DOHH2 (cell line): ENCODE measurements at regions not wholly inside any gene's neighbourhood (a gene's known extent, or its start where the extent isn't known, plus 50 kb on each side); places are given as distances from the start of the nearest gene placed in this dataset.

Experiments
- H3F3A ChIP-seq: fragments of 200-600 bp; sonication (generic), shearing (Covaris generic); 2 replicates; pipeline ENCODE4 v1.6.0; 2016; ENCODE audit warnings: antibody characterized with exemption, mild to moderate bottlenecking; ENCODE audit not compliant: control insufficient read depth, insufficient read depth
- H3K27ac ChIP-seq: fragments of 200-600 bp; sonication (generic); 2 replicates; pipeline ENCODE4 v1.5.1; 2014; ENCODE audit warnings: low read depth, mild to moderate bottlenecking, low read length, moderate library complexity
- H3K27me3 ChIP-seq: fragments of 200-600 bp; sonication (generic); 2 replicates; pipeline ENCODE4 v1.6.1; 2014; ENCODE audit warnings: mild to moderate bottlenecking, low read length, mixed read lengths; ENCODE audit not compliant: control insufficient read depth
- H3K36me3 ChIP-seq: fragments of 200-600 bp; sonication (generic); 2 replicates; pipeline ENCODE4 v1.6.1; 2014; ENCODE audit warnings: mild to moderate bottlenecking, low read length, moderate library complexity, mixed read lengths; ENCODE audit not compliant: control insufficient read depth
- H3K4me1 ChIP-seq: fragments of 200-600 bp; sonication (generic); 2 replicates; pipeline ENCODE4 v1.6.1; 2014; ENCODE audit warnings: mild to moderate bottlenecking, low read length, mixed read lengths; ENCODE audit not compliant: control insufficient read depth
- H3K4me2 ChIP-seq: fragments of 200-600 bp; sonication (generic); 2 replicates; pipeline ENCODE4 v1.6.0; 2014; ENCODE audit warnings: mild to moderate bottlenecking, low read length, moderate library complexity
- H3K4me3 ChIP-seq: fragments of 200-600 bp; sonication (generic); 2 replicates; pipeline ENCODE4 v1.5.1; 2014; ENCODE audit warnings: mild to moderate bottlenecking, low read length, mixed read lengths
- H3K79me2 ChIP-seq: fragments of 200-600 bp; sonication (generic); 2 replicates; pipeline ENCODE4 v1.6.1; 2014; ENCODE audit warnings: mild to moderate bottlenecking, low read length, mixed read lengths; ENCODE audit not compliant: control insufficient read depth
- H3K9me2 ChIP-seq: fragments of 200-600 bp; sonication (generic); replicated peaks from 2 replicates; pipeline ENCODE4 v1.6.1; 2014; ENCODE audit warnings: mild to moderate bottlenecking, low read length, mixed read lengths; ENCODE audit not compliant: control insufficient read depth
- H3K9me3 ChIP-seq: fragments of 200-600 bp; sonication (generic); 2 replicates; pipeline ENCODE4 v1.6.1; 2014; ENCODE audit warnings: antibody characterized with exemption, low read length, mixed read lengths; ENCODE audit not compliant: control insufficient read depth, insufficient read depth
- H4K20me1 ChIP-seq: fragments of 200-600 bp; sonication (generic); 2 replicates; pipeline ENCODE4 v1.6.0; 2014; ENCODE audit warnings: low read depth, mild to moderate bottlenecking, antibody characterized with exemption, low read length, moderate library complexity; ENCODE audit not compliant: control insufficient read depth, insufficient read depth
- EZH2phosphoT487 ChIP-seq: fragments of 200-600 bp; sonication (generic); IDR thresholded peaks from 2 replicates; pipeline ENCODE4 v1.6.1; 2017; ENCODE audit warnings: borderline replicate concordance, mild to moderate bottlenecking, antibody characterized with exemption, low read length, moderate library complexity, mixed read lengths
- TF ChIP-seq, protein P1 (sequence below): fragments of 200-600 bp; sonication (generic); IDR thresholded peaks from one replicate; pipeline ENCODE4 v1.5.1; 2014; ENCODE audit warnings: antibody characterized with exemption, mild to moderate bottlenecking, low read depth, low read length; ENCODE audit not compliant: poor library complexity, severe bottlenecking

DNA sequence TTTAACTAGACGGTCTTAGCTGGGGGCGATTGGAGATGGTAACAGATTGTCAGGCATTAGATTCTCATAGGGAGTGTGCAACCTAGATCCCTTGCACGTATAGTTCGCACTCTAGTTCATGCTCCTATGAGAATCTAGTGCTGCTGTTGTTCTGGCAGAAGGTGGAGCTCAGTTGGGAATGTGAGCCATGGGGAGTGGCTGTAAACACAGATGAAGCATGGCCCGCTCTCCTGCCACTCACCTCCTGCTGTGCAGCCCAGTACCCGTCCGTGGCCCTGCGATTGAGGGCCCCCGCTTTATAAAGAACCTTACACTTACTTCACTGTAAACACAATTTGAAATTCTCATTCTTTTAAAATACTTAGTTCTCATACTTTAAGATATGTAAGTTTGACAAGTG, 339.4 kb downstream of the CDH26 start:
- Histone ChIP-seq H3K9me3 (0 out of 2 replicates have a peak, but pooled peaks cover under 1% of the 10 kb centered on the region), H3K4me2 (no peak overlapping the region), H3K4me3 (no peak overlapping the region), H3K4me1 (no peaks in the 10 kb centered on the region), H3K79me2 (no peaks in the 10 kb centered on the region), H3K9me2 (no peaks in the 10 kb centered on the region), H3K27ac (no peak overlapping the region), H3K27me3 (no peaks in the 10 kb centered on the region), H3K36me3 (no peaks in the 10 kb centered on the region), H3F3A (no peaks in the 10 kb centered on the region), H4K20me1 (no peaks in the 10 kb centered on the region)
- TF ChIP-seq EZH2phosphoT487, result no peak
- TF ChIP-seq, protein P1, sequence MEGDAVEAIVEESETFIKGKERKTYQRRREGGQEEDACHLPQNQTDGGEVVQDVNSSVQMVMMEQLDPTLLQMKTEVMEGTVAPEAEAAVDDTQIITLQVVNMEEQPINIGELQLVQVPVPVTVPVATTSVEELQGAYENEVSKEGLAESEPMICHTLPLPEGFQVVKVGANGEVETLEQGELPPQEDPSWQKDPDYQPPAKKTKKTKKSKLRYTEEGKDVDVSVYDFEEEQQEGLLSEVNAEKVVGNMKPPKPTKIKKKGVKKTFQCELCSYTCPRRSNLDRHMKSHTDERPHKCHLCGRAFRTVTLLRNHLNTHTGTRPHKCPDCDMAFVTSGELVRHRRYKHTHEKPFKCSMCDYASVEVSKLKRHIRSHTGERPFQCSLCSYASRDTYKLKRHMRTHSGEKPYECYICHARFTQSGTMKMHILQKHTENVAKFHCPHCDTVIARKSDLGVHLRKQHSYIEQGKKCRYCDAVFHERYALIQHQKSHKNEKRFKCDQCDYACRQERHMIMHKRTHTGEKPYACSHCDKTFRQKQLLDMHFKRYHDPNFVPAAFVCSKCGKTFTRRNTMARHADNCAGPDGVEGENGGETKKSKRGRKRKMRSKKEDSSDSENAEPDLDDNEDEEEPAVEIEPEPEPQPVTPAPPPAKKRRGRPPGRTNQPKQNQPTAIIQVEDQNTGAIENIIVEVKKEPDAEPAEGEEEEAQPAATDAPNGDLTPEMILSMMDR, result no peak

- H3K9me3 ChIP-seq, result no peaks in the 10 kb centered on the region
- no peaks in the 10 kb centered on the region for H3K36me3 ChIP-seq
- no peaks in the 10 kb centered on the region for H4K20me1 ChIP-seq
- TF ChIP-seq, protein P1, result no peak
- TF ChIP-seq EZH2phosphoT487, result no peak
- H3K4me1 ChIP-seq, result no peaks in the 10 kb centered on the region
- no peaks in the 10 kb centered on the region for H3K9me2 ChIP-seq
- H3K27ac ChIP-seq, result no peak overlapping the region
- H3K4me2 ChIP-seq, result no peak overlapping the region
- no peaks in the 10 kb centered on the region for H3F3A ChIP-seq
- H3K4me3 ChIP-seq, result no peak overlapping the region
- H3K27me3 ChIP-seq, result no peaks in the 10 kb centered on the region
- H3K79me2 ChIP-seq, result no peaks in the 10 kb centered on the region
Measured at GRCh38 chr20:60298647-60299046, 340.4 kb downstream of the CDH26 start.

- H3K79me2 ChIP-seq, result no peaks in the 10 kb centered on the region
- no peak overlapping the region for H3K4me2 ChIP-seq
- H3K9me3 ChIP-seq, result no peaks in the 10 kb centered on the region
- H3K4me3 ChIP-seq, result no peak overlapping the region
- H3K27me3 ChIP-seq, result no peaks in the 10 kb centered on the region
- TF ChIP-seq EZH2phosphoT487, result no peak
- TF ChIP-seq, protein P1, result no peak
- H3K9me2 ChIP-seq, result no peaks in the 10 kb centered on the region
- no peak overlapping the region for H3K27ac ChIP-seq
- H4K20me1 ChIP-seq, result no peaks in the 10 kb centered on the region
- no peaks in the 10 kb centered on the region for H3F3A ChIP-seq
- H3K4me1 ChIP-seq, result no peaks in the 10 kb centered on the region
- H3K36me3 ChIP-seq, result no peaks in the 10 kb centered on the region
Measured at GRCh38 chr20:60299951-60300350, 341.7 kb downstream of the CDH26 start.

DNA sequence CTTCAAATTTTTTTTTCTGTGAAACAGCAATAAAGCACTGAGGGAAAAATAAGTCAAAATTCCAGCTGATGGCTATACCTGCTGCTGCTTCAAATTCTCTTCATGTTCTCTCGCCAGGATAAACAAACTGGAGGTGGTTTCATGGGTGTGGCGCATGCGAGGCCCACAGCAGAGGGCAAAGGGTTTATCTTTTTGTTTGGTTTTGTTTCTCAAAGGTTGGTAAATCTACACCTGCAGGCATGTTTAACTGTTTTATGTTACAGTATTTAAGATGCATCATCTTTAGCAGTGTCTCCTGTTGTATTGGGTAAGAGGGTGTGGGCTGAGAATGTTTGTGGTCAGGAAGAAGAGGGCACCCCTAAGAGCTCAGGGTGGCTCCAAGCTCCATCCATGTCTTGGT, 342.2 kb downstream of the CDH26 start:
- Histone ChIP-seq H3K9me3 (no peaks in the 10 kb centered on the region), H3F3A (no peaks in the 10 kb centered on the region), H3K4me1 (no peaks in the 10 kb centered on the region), H3K4me3 (no peak overlapping the region), H3K27me3 (no peaks in the 10 kb centered on the region), H3K9me2 (no peaks in the 10 kb centered on the region), H3K27ac (no peak overlapping the region), H3K36me3 (no peaks in the 10 kb centered on the region), H3K79me2 (no peaks in the 10 kb centered on the region), H3K4me2 (no peak overlapping the region), H4K20me1 (no peaks in the 10 kb centered on the region)
- TF ChIP-seq, protein P1, result no peak
- TF ChIP-seq EZH2phosphoT487, result no peak
